ENCODE measurements at regions not wholly inside any gene's neighbourhood (a gene's known extent, or its start where the extent isn't known, plus 50 kb on each side); places are given as distances from the start of the nearest gene placed in this dataset.
"Not testable (repeated sequence)": the region's sequence is repeated elsewhere in the genome, so short reads cannot be mapped to it uniquely, and the experiment has no call there.

GRCh38 chr11:101241160-101241795 is 111.7 kb upstream of the PGR start:
- Histone ChIP-seq H3K9me3 (ENCODE audit: control insufficient read depth in 4 of 4, insufficient read depth in 3 of 4, low read length in 3 of 4) (peaks cover 0 to 4% (median 0%) of the 10 kb centered on the region in 4 donors), H3K4me1 (ENCODE audit: control insufficient read depth in 5 of 5, insufficient read depth in 5 of 5, low read length in 5 of 5) (no peaks in the 10 kb centered on the region), H3K36me3 (ENCODE audit: control insufficient read depth in 4 of 4, insufficient read depth in 4 of 4, low read length in 4 of 4) (no peaks in the 10 kb centered on the region), H3K4me3 (no peak overlapping the region), H3K9ac (ENCODE audit: insufficient read depth in 1 of 2, low read length in 2 of 2) (no peak overlapping the region), H3K27me3 (ENCODE audit: control insufficient read depth in 3 of 3, insufficient read depth in 3 of 3, low read length in 2 of 3) (no peaks in the 10 kb centered on the region), H3K27ac (ENCODE audit: low read depth in 1 of 2, low read length in 1 of 2) (no peak overlapping the region)
- 92 to 95% methylated on average over 18 to 19 of the region's 19 CpGs for WGBS, 2 donors
- ATAC-seq (ENCODE audit: insufficient read depth, low FRiP score) = no peak
- no peak for DNase-seq
- no peak for TF ChIP-seq CTCF (IDR thresholded peaks at IDR 0.05; ENCODE audit: control extremely low read depth, extremely low read depth)

GRCh38 chr11:101231207-101231834 is 101.7 kb upstream of the PGR start:
- not testable (repeated sequence) for H3K27me3 ChIP-seq (ENCODE audit: control insufficient read depth in 3 of 3, insufficient read depth in 3 of 3, low read length in 2 of 3); H3K4me3 ChIP-seq; ATAC-seq (ENCODE audit: insufficient read depth, low FRiP score); H3K36me3 ChIP-seq (ENCODE audit: control insufficient read depth in 4 of 4, insufficient read depth in 4 of 4, low read length in 4 of 4); H3K9me3 ChIP-seq (ENCODE audit: control insufficient read depth in 4 of 4, insufficient read depth in 3 of 4, low read length in 3 of 4); H3K4me1 ChIP-seq (ENCODE audit: control insufficient read depth in 5 of 5, insufficient read depth in 5 of 5, low read length in 5 of 5); H3K9ac ChIP-seq (ENCODE audit: insufficient read depth in 1 of 2, low read length in 2 of 2); DNase-seq; H3K27ac ChIP-seq (ENCODE audit: low read depth in 1 of 2, low read length in 1 of 2)
- 90 to 91% methylated on average over 15 to 16 of the region's 16 CpGs for WGBS, 2 donors

- TF ChIP-seq CTCF (IDR thresholded peaks at IDR 0.05; ENCODE audit: control extremely low read depth, extremely low read depth) = no peak
- WGBS, 2 donors = 80 to 88% methylated on average over 5 of the region's 5 CpGs
- H3K4me3 ChIP-seq = no peak overlapping the region
- no peaks in the 10 kb centered on the region for H3K27me3 ChIP-seq (ENCODE audit: control insufficient read depth in 3 of 3, insufficient read depth in 3 of 3, low read length in 2 of 3)
- H3K9me3 ChIP-seq (ENCODE audit: control insufficient read depth in 4 of 4, insufficient read depth in 3 of 4, low read length in 3 of 4) = peaks cover 0 to 11% (median under 1%) of the 10 kb centered on the region in 4 donors
- no peaks in the 10 kb centered on the region for H3K4me1 ChIP-seq (ENCODE audit: control insufficient read depth in 5 of 5, insufficient read depth in 5 of 5, low read length in 5 of 5)
- ATAC-seq (ENCODE audit: insufficient read depth, low FRiP score) = no peak
- no peak overlapping the region for H3K9ac ChIP-seq (ENCODE audit: insufficient read depth in 1 of 2, low read length in 2 of 2)
- H3K27ac ChIP-seq (ENCODE audit: low read depth in 1 of 2, low read length in 1 of 2) = no peak overlapping the region
- DNase-seq = no peak
- no peaks in the 10 kb centered on the region for H3K36me3 ChIP-seq (ENCODE audit: control insufficient read depth in 4 of 4, insufficient read depth in 4 of 4, low read length in 4 of 4)
These were observed 97.0 kb upstream of the PGR start for GRCh38 chr11:101226617-101227016.

- WGBS, 2 donors = 71 to 81% methylated on average over 2 of the region's 2 CpGs
These were observed 94.6 kb upstream of the PGR start for GRCh38 chr11:101224221-101224620.

GRCh38 chr11:101218091-101218490 is 88.5 kb upstream of the PGR start:
- peaks cover 0 to 11% (median under 1%) of the 10 kb centered on the region in 4 donors for H3K9me3 ChIP-seq (ENCODE audit: control insufficient read depth in 4 of 4, insufficient read depth in 3 of 4, low read length in 3 of 4)
- not testable (repeated sequence) for H3K9ac ChIP-seq (ENCODE audit: insufficient read depth in 1 of 2, low read length in 2 of 2); H3K4me1 ChIP-seq (ENCODE audit: control insufficient read depth in 5 of 5, insufficient read depth in 5 of 5, low read length in 5 of 5); ATAC-seq (ENCODE audit: insufficient read depth, low FRiP score); H3K27ac ChIP-seq (ENCODE audit: low read depth in 1 of 2, low read length in 1 of 2); DNase-seq; H3K27me3 ChIP-seq (ENCODE audit: control insufficient read depth in 3 of 3, insufficient read depth in 3 of 3, low read length in 2 of 3); H3K36me3 ChIP-seq (ENCODE audit: control insufficient read depth in 4 of 4, insufficient read depth in 4 of 4, low read length in 4 of 4); H3K4me3 ChIP-seq
- 52 to 58% methylated on average over 2 of the region's 2 CpGs for WGBS, 2 donors

More at GRCh38 chr11:101224221-101224620, 94.6 kb upstream of the PGR start:
- ATAC-seq (ENCODE audit: insufficient read depth, low FRiP score) (no peak), DNase-seq (no peak)
- Histone ChIP-seq H3K36me3 (ENCODE audit: control insufficient read depth in 4 of 4, insufficient read depth in 4 of 4, low read length in 4 of 4) (no peaks in the 10 kb centered on the region), H3K9ac (ENCODE audit: insufficient read depth in 1 of 2, low read length in 2 of 2) (no peak overlapping the region), H3K27me3 (ENCODE audit: control insufficient read depth in 3 of 3, insufficient read depth in 3 of 3, low read length in 2 of 3) (no peaks in the 10 kb centered on the region), H3K27ac (ENCODE audit: low read depth in 1 of 2, low read length in 1 of 2) (no peak overlapping the region), H3K4me1 (ENCODE audit: control insufficient read depth in 5 of 5, insufficient read depth in 5 of 5, low read length in 5 of 5) (no peaks in the 10 kb centered on the region), H3K9me3 (ENCODE audit: control insufficient read depth in 4 of 4, insufficient read depth in 3 of 4, low read length in 3 of 4) (peaks cover 0 to 9% (median 3%) of the 10 kb centered on the region in 4 donors), H3K4me3 (no peak overlapping the region)
- TF ChIP-seq CTCF (IDR thresholded peaks at IDR 0.05; ENCODE audit: control extremely low read depth, extremely low read depth) = no peak

GRCh38 chr11:101216091-101216490 is 86.5 kb upstream of the PGR start:
- DNase-seq; H3K4me3 ChIP-seq; ATAC-seq (ENCODE audit: insufficient read depth, low FRiP score); H3K9ac ChIP-seq (ENCODE audit: insufficient read depth in 1 of 2, low read length in 2 of 2); H3K4me1 ChIP-seq (ENCODE audit: control insufficient read depth in 5 of 5, insufficient read depth in 5 of 5, low read length in 5 of 5); H3K36me3 ChIP-seq (ENCODE audit: control insufficient read depth in 4 of 4, insufficient read depth in 4 of 4, low read length in 4 of 4); H3K27me3 ChIP-seq (ENCODE audit: control insufficient read depth in 3 of 3, insufficient read depth in 3 of 3, low read length in 2 of 3); H3K27ac ChIP-seq (ENCODE audit: low read depth in 1 of 2, low read length in 1 of 2): not testable (repeated sequence)
- H3K9me3 ChIP-seq (ENCODE audit: control insufficient read depth in 4 of 4, insufficient read depth in 3 of 4, low read length in 3 of 4) = peaks cover 0 to 11% (median 4%) of the 10 kb centered on the region in 4 donors
- 71 to 72% methylated on average over 1 of the region's 1 CpG for WGBS, 2 donors
